HG03571 (cell line): ENCODE measurements at regions not wholly inside any gene's neighbourhood (a gene's known extent, or its start where the extent isn't known, plus 50 kb on each side); places are given as distances from the start of the nearest gene placed in this dataset.
"Not testable (repeated sequence)": the region's sequence is repeated elsewhere in the genome, so short reads cannot be mapped to it uniquely, and the experiment has no call there.

Experiments
- ATAC-seq: cut with Tn5 transposase; IDR thresholded peaks from one replicate; pipeline ENCODE4 v1.9.1; 2021; ENCODE audit not compliant: unreplicated experiment

GRCh38 chr2:154961676-154962075 lies 263.2 kb downstream of the KCNJ3 start:
- no peak for ATAC-seq

GRCh38 chr2:154960802-154961583 lies 262.5 kb downstream of the KCNJ3 start:
- no peak for ATAC-seq

- no peak for ATAC-seq
Observed at GRCh38 chr2:154952346-154952980, 254.0 kb downstream of the KCNJ3 start.

GRCh38 chr2:154947416-154947815 lies 248.9 kb downstream of the KCNJ3 start:
- ATAC-seq = not testable (repeated sequence)

- ATAC-seq = no peak
Observed at GRCh38 chr2:154945984-154946383, 247.5 kb downstream of the KCNJ3 start.

GRCh38 chr2:154941379-154941778 lies 242.9 kb downstream of the KCNJ3 start:
- no peak for ATAC-seq

GRCh38 chr2:154934213-154934612 lies 235.7 kb downstream of the KCNJ3 start:
- ATAC-seq = no peak

- no peak for ATAC-seq
Observed at GRCh38 chr2:154924531-154924930, 226.0 kb downstream of the KCNJ3 start.

GRCh38 chr2:154914561-154914960 lies 216.1 kb downstream of the KCNJ3 start:
- no peak for ATAC-seq

- no peak for ATAC-seq
Observed at GRCh38 chr2:154912215-154912614, 213.7 kb downstream of the KCNJ3 start.

- ATAC-seq = no peak
Observed at GRCh38 chr2:154911729-154912128, 213.2 kb downstream of the KCNJ3 start.

GRCh38 chr2:154910701-154911100 lies 212.2 kb downstream of the KCNJ3 start:
- ATAC-seq = no peak

GRCh38 chr2:154908327-154908726 lies 209.8 kb downstream of the KCNJ3 start:
- ATAC-seq = no peak
